GM10266 (cell line): ENCODE measurements at regions not wholly inside any gene's neighbourhood (a gene's known extent, or its start where the extent isn't known, plus 50 kb on each side); places are given as distances from the start of the nearest gene placed in this dataset.
"Not testable (repeated sequence)": the region's sequence is repeated elsewhere in the genome, so short reads cannot be mapped to it uniquely, and the experiment has no call there.

Experiments used
- DNase-seq: peaks from one replicate; pipeline ENCODE4 v3.0.0; 2012; ENCODE audit errors: extremely low spot score
- TF ChIP-seq, protein P1 (sequence below): IDR thresholded peaks from 2 replicates; pipeline ENCODE4 v1.5.1; 2012; ENCODE audit warnings: mild to moderate bottlenecking, low read depth; ENCODE audit not compliant: control insufficient read depth, insufficient read depth; ENCODE audit errors: missing control alignments

- no peak for DNase-seq
- TF ChIP-seq, protein P1, sequence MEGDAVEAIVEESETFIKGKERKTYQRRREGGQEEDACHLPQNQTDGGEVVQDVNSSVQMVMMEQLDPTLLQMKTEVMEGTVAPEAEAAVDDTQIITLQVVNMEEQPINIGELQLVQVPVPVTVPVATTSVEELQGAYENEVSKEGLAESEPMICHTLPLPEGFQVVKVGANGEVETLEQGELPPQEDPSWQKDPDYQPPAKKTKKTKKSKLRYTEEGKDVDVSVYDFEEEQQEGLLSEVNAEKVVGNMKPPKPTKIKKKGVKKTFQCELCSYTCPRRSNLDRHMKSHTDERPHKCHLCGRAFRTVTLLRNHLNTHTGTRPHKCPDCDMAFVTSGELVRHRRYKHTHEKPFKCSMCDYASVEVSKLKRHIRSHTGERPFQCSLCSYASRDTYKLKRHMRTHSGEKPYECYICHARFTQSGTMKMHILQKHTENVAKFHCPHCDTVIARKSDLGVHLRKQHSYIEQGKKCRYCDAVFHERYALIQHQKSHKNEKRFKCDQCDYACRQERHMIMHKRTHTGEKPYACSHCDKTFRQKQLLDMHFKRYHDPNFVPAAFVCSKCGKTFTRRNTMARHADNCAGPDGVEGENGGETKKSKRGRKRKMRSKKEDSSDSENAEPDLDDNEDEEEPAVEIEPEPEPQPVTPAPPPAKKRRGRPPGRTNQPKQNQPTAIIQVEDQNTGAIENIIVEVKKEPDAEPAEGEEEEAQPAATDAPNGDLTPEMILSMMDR, result no peak
Measured at GRCh38 chrX:109077788-109078187, 341.4 kb upstream of the IRS4 start.

GRCh38 chrX:109054181-109054581 is 317.8 kb upstream of the IRS4 start:
- DNase-seq, result not testable (repeated sequence)

DNA sequence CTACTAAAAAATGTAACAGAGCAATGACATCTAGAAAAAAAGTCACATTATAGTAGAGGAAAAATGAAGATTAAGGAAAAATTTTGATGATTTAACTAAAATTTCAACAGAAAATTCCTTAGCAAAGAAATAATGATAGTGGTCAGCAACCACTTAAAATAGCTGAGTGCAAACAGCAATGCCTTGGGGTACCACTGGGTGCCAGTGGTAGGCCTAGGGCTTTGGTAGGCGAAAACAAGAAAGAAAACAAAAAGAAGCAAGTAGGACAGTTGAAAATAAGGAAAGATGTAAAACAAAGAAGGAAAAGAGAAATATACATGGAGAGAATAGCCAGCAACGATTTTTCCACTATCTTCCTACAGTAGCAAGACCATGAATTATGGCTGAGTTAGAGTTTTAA is 313.5 kb upstream of the IRS4 start:
- no peak for DNase-seq
- TF ChIP-seq, protein P1, result no peak

GRCh38 chrX:109049416-109049815 is 313.1 kb upstream of the IRS4 start:
- DNase-seq, result no peak
- TF ChIP-seq, protein P1, result no peak

DNA sequence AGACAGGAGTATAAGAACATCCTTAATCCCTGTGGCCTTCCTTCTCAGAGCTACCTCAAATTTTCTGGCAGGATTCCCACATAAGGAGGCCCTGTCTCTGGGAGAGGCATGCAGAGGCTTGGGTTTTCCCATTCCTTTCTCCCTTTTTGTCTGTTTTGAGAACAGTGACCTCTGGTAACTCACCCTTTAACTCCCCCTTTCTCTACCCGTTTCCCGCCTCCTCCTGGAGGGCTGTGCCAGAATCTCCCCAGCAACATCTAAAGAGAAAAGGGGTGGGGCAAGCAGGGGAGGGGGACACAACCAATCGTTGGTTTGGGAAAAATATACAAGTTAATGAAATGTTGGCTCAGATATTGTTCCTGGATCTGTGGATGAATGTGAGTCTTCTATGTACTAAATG is 303.7 kb upstream of the IRS4 start:
- TF ChIP-seq, protein P1, result no peak
- no peak for DNase-seq

DNA sequence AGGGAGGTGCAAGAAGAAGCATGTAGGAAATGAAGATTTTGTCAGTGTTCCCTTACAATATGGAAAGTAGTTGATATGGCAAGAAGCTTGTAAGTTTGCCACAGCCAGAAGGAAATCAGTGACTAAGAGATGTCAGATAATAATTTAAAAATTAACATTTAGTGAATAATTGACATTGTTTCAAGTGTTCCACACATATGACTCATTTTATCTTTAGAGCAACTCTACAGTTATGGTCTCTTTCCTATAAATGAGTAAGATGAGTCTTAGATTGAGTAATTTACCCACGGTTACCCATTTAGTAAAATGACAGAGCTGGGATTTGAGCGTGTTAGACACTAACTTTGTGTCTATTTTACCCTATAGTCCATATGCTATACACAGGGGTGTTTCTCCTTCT is 300.3 kb upstream of the IRS4 start:
- TF ChIP-seq, protein P1, result no peak
- DNase-seq, result no peak

DNA sequence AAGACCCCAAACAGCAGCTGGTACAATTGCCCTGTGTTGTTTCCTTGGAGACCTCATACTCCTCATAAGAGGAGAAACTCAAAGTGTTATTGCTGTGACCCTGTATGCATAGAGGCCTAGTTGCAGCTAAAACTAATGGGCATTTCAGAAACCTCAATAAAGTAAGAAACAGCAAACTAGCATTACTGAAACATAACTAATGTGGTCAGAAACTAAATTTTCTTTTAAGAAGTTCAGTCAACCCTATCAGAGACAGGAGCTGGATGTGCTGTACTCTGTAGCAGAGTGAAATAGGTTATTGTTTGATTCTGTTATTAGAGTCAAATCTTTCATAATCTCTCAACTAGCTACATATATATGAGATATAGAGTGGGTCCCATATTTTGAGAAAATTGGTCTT is 257.5 kb upstream of the IRS4 start:
- TF ChIP-seq, protein P1, result no peak
- DNase-seq, result no peak

DNA sequence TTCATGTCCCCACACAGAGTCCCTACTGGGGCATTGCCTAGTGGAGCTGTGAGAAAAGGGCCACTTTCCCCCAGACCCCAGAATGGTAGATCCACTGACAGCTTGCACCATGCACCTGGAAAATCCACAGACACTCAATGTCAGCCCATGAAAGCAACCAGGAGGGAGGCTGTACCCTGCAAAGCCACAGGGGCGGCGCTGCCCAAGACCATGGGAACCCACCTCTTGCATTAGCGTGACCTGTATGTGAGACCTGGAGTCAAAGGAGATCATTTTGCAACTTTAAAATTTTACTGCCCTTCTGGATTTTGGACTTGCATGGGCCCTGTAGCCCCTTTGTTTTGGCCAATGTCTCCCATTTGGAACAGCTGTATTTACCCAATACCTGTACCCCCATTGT is 236.5 kb upstream of the IRS4 start:
- not testable (repeated sequence) for DNase-seq
